ENCODE measurements at regions not wholly inside any gene's neighbourhood (a gene's known extent, or its start where the extent isn't known, plus 50 kb on each side); places are given as distances from the start of the nearest gene placed in this dataset.

- TF ChIP-seq CTCF (IDR thresholded peaks at IDR 0.05) = no peak
- no peak for TF ChIP-seq POLR2A (IDR thresholded peaks at IDR 0.05)
Measured at GRCh38 chr1:9426291-9426711, 113.0 kb upstream of the SLC25A33 start.

Measured in body of pancreas (tissue), 4 donors.